ENCODE measurements at regions not wholly inside any gene's neighbourhood (a gene's known extent, or its start where the extent isn't known, plus 50 kb on each side); places are given as distances from the start of the nearest gene placed in this dataset.

GRCh38 chr10:128833671-128834070 is 633.4 kb upstream of the MGMT start:
- no peak for DNase-seq (ENCODE audit: low read depth, low spot score)
- no peak for FAIRE-seq
- H2AFZ ChIP-seq (ENCODE audit: low read depth, low read length) = no peak overlapping the region
- H3K9me1 ChIP-seq (replicated peaks; ENCODE audit: control insufficient read depth, extremely low read depth, insufficient read depth, low read length) = no peaks in the 10 kb centered on the region
- H3K79me2 ChIP-seq (ENCODE audit: control insufficient read depth, insufficient read depth, low read length) = no peaks in the 10 kb centered on the region
- no peaks in the 10 kb centered on the region for H4K20me1 ChIP-seq (replicated peaks; ENCODE audit: control insufficient read depth, extremely low read depth, insufficient read depth, low read length)
- no peaks in the 10 kb centered on the region for H3K9me3 ChIP-seq (replicated peaks; ENCODE audit: control insufficient read depth, insufficient read depth, low read length)
- BruUV-seq (replicated peaks) = no TSS peak
- no peak overlapping the region for H3K9ac ChIP-seq (replicated peaks; ENCODE audit: extremely low read depth, insufficient read depth, low read length)
- dilution Hi-C loops (cut with MboI; ENCODE audit: extremely low pct_ligation_motif_present, low sequenced_read_pairs) (no loop called here), intact Hi-C loops (cut with micrococcal nuclease) (no loop called here)
- CTCF ChIA-PET = no interaction called here
- H3K27ac ChIP-seq (ENCODE audit: insufficient read depth, low read depth, low read length) = no peak overlapping the region
- POLR2A ChIA-PET = no interaction called here
- H3K4me3 ChIP-seq (replicated peaks in 1 of 3; ENCODE audit: insufficient read depth in 1 of 3, low read depth in 1 of 3, low read length in 3 of 3) = no peak overlapping the region
- TF ChIP-seq POLR2A (IDR thresholded peaks at IDR 0.05; ENCODE audit: low read depth, low read length) = no peak
- TF ChIP-seq MAX (IDR thresholded peaks at IDR 0.05; ENCODE audit: insufficient read depth, insufficient read length) = no peak
- TF ChIP-seq MYC (IDR thresholded peaks at IDR 0.05; ENCODE audit: low read depth, low read length) = no peak
- TF ChIP-seq, protein P1, sequence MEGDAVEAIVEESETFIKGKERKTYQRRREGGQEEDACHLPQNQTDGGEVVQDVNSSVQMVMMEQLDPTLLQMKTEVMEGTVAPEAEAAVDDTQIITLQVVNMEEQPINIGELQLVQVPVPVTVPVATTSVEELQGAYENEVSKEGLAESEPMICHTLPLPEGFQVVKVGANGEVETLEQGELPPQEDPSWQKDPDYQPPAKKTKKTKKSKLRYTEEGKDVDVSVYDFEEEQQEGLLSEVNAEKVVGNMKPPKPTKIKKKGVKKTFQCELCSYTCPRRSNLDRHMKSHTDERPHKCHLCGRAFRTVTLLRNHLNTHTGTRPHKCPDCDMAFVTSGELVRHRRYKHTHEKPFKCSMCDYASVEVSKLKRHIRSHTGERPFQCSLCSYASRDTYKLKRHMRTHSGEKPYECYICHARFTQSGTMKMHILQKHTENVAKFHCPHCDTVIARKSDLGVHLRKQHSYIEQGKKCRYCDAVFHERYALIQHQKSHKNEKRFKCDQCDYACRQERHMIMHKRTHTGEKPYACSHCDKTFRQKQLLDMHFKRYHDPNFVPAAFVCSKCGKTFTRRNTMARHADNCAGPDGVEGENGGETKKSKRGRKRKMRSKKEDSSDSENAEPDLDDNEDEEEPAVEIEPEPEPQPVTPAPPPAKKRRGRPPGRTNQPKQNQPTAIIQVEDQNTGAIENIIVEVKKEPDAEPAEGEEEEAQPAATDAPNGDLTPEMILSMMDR (IDR thresholded peaks at IDR 0.05; ENCODE audit: extremely low read depth in 1 of 2, insufficient read depth in 1 of 2, low read depth in 1 of 2, low read length in 2 of 2) = no peak
- no peak for TF ChIP-seq FOS (IDR thresholded peaks at IDR 0.05; ENCODE audit: borderline replicate concordance, insufficient read depth, low read length)
- no peak for TF ChIP-seq JUN (IDR thresholded peaks at IDR 0.05; ENCODE audit: borderline replicate concordance, insufficient read depth, insufficient read length, low read depth)
- no peak for TF ChIP-seq EZH2 (IDR thresholded peaks at IDR 0.05; ENCODE audit: borderline replicate concordance, low read depth, low read length, severe bottlenecking)
- TF ChIP-seq POLR2AphosphoS5 (IDR thresholded peaks at IDR 0.05; ENCODE audit: insufficient read depth, low read depth, low read length) = no peak
- TF ChIP-seq GATA2 (IDR thresholded peaks at IDR 0.05; ENCODE audit: insufficient read depth, insufficient read length, low read depth, low read length) = no peak
- H3K4me1 ChIP-seq (ENCODE audit: control insufficient read depth, extremely low read depth, insufficient read depth, low read length) = no peaks in the 10 kb centered on the region
- no peak overlapping the region for H3K4me2 ChIP-seq (ENCODE audit: insufficient read depth, low read length)
- no peaks in the 10 kb centered on the region for H3K27me3 ChIP-seq (ENCODE audit: control insufficient read depth in 2 of 2, insufficient read depth in 2 of 2, low read length in 2 of 2)
- no peaks in the 10 kb centered on the region for H3K36me3 ChIP-seq (ENCODE audit: control insufficient read depth in 2 of 2, extremely low read depth in 1 of 2, insufficient read depth in 2 of 2, low read length in 2 of 2)
